ENCODE measurements at regions not wholly inside any gene's neighbourhood (a gene's known extent, or its start where the extent isn't known, plus 50 kb on each side); places are given as distances from the start of the nearest gene placed in this dataset.

DNA sequence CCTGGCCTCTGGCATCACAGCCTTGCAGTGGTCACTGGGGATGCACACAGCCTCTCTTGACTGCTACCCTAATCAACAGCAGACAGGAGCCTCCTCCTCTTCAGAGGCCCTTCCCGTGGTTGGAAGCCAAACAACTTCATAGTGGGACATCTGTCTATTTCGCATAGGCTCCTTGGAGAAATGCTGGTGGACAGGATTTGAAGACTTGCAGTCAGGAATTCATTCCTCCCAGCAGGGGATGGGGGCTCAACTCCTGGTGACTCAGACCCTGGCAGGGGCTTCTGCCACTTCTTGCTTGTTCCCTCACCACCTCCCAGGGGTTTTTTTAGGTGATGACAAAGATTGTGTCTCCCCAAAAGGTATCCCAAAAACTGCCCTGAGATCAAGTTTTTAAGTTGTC is 191.7 kb upstream of the CAMK1G start:
- DNase-seq: no peak

- no peak for DNase-seq
Observed at GRCh38 chr1:209395169-209395568, 188.3 kb upstream of the CAMK1G start.

GRCh38 chr1:209397371-209397770 is 186.1 kb upstream of the CAMK1G start:
- no peak for DNase-seq

DNA sequence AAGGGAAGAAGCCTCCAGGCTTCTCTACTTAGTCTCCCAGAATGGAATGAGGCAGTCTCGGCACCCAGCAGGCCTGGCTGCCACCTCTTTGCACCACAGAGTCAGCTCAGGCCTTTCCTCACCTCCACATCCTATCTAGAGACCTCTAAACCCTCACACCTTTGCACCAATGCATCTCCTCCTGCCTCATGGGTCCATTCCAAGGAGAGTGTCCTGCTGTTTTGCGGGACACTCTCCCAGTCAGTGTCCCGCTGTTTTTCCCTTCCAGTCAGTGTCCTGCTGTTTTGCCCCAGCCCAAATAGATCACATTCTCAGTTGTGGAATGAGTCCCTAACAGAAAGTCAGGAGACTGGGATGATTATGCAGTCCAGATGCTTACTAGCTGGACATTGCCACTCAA is 185.6 kb upstream of the CAMK1G start:
- no peak for DNase-seq

DNA sequence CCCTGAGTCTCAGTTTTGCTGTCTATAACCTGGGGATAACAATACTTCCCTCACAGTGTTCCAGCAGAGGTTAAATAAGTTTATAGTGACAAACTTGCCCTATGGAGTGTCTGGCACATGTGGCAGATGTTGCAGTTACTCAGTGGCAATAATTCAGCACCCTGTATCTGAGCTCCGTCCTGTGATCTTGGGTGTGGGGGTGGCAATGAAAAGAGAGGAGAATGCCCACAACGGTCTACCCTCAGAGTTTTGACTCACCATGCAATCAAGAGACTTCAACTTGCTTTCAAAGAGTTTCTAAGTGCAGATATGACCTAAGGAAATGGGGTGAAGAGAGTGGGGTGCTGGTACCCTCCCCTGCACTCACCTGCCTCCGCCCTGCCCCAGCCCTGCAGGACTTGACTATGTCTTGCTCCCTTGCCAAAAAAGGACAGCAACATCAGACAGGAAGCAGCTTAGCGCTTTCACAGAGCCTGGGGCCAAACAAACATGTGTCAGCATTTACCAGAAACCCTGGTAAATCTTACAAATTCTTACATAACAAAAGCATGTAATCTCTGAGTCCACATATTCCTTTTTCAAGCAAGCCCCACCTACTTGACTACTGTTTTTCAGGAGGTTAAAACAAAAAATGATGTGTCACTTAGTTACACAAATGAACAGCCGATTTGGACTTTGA is 185.1 kb upstream of the CAMK1G start:
- DNase-seq: no peak

- no peak for DNase-seq
Observed at GRCh38 chr1:209399800-209400199, 183.7 kb upstream of the CAMK1G start.

DNA sequence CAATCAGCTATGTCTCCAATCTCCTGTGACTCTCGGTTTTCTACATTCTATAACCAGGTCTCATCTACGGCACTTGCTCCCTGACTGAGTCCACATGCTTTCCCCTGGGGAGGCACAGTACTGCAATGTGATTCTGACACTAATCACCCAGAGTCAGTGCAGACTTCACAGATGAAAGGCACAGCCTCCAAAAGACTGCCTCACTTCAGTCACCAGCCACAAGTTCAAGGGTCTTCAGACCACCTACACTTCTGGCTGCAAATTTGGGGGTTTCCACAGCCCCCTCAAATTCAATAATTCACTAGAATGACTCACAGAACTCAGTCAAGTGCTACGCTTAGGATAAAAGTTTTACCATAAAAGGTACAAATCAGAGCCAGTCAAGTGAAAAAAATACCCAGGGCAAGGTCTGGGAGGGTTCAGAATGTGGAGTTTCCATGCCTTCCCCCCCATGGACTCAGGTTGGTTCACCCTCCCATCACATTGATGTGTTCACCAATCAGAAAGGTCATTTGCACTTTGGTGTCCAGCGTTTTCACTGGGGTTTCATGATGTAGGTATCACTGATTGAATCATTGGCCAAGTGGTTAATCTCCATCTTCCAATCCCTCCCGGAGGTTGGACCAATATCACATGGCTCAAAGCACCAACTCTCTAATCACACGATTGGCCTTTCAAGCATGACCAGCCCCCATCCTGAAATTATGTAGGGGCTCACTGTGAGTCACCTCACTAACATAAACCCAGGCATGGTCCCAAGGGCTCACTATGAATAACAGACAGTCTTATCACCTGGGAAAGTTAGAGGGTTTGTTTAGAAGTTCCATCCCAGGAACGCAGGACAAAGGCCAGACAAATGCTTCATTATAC is 182.9 kb upstream of the CAMK1G start:
- no peak for DNase-seq

DNA sequence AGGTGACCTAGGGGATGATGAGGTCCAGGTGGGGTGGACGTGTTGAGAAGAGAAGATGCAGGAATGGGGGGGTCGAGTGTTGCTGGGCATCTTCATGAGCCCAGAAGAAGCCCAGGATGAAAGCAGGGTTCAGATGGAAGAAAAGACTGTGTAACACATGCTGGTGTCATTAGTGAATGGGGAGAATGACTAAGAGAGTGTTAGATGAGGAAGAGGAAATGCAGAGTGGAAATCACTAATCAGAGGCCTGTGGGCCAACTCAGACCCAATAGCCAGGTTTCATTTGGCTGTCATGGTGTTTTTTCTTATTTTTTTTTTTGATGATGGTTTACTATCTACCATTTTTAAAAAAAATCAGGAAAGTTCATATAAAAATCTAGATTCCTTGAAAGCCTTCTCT is 180.8 kb upstream of the CAMK1G start:
- no peak for DNase-seq

- no peak for DNase-seq
Observed at GRCh38 chr1:209403921-209404320, 179.6 kb upstream of the CAMK1G start.

DNA sequence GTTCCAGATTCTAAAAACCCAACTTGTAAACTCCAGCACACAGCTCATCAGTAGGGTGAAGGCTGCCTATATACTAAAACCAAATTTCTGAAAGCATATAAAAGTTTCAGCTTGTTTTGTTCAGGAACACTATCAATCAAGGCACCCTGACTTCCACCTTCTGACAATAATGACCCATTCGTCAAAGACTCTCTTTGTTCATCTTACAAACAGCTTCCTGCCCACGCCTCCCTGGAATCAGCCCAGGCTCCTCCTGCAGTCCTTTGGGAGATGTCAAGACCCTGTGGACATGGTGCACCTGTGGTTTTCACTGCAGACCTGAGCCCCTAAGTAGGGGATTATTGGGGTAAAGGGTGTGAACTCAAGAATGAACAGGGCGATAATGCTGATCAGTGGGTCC is 178.9 kb upstream of the CAMK1G start:
- DNase-seq: no peak

DNA sequence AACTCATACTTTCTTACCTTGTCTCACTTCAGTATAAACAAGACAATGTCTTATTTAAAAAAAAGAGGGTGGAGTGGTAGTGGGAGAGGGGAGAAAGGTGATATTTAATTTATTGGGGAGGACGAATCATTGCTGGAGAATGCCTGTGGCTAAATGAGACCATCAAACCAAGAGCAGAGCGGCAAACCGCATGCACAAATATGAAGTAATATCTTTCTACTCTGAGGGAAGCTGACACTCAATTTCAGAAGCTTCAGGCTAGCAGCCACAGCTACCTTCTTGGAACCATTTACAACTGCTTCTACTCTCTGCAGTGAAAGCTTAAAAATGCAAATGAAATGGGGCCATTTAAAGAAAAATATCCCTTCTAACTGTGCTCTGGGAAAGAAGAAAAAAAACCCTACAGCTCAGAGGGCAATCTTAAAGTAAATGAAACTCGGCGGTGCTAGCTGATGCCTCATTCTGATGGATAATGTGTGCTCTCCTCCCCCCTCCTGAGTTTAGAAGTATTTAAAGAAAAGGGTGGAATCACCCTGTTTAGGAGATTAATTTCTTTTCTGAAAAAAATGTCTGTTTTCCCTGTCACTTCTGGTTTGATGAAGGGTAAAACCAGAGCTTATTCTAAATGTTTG is 178.2 kb upstream of the CAMK1G start:
- DNase-seq: no peak

DNA sequence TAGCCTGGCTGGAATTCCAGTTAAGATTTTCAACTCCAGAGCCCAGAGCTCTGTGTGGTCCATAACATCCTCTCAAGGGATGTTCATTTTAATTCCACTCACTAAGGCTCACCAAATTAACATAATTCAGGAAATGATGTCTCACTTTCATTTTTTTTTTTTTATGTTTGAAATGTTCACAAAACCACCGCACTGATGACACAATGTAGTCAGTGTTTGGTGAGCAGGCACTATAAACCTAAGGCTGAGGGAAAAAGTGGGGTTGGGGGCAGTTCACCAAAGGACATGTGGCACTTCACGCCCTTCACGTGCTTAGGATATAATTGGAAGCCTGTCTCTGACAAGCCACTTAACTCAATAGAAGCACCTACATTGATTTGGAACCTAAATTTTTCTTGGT is 177.3 kb upstream of the CAMK1G start:
- no peak for DNase-seq

- DNase-seq: no peak
Observed at GRCh38 chr1:209406595-209406994, 176.9 kb upstream of the CAMK1G start.

- DNase-seq: no peak
Observed at GRCh38 chr1:209409780-209410179, 173.7 kb upstream of the CAMK1G start.

GRCh38 chr1:209411491-209411929 is 172.0 kb upstream of the CAMK1G start:
- DNase-seq: no peak

DNA sequence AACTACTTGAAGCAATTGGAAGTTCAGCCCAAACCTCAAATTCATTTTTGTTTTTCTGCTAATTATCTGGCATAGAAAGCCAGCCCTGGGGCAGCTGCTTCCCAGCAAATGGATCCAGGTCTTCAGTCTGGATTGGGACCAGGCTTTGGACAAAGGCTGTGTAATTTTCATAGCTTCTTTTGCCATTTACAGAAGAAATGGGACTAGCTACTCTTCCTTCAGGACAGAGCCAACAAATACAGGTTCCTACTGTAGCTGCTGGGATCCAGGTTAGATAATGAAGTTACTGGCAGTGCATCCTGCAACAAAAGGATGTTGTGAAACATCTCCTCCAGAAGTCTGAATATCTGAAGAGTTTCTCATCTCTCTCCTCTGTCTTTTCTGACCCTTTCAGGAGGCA is 171.5 kb upstream of the CAMK1G start:
- DNase-seq: no peak

DNA sequence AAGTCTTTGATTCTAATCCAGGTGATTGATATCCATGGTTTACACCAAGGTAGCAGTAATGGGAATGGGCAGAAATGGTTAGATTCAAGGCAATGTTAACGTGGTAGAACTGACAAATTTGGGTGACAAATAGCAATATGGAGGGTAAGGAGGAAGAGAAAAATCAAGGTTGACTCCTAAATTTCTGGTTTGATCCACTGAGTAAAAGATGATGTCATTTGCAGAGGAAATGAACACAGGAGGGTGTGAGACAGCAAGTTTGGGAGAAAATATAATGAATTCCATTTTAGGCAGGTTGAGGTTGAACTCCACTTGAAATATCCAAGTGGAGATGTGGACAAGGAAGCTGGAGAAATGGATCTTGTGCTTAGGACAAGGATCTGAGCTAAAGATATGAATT is 170.9 kb upstream of the CAMK1G start:
- no peak for DNase-seq

DNA sequence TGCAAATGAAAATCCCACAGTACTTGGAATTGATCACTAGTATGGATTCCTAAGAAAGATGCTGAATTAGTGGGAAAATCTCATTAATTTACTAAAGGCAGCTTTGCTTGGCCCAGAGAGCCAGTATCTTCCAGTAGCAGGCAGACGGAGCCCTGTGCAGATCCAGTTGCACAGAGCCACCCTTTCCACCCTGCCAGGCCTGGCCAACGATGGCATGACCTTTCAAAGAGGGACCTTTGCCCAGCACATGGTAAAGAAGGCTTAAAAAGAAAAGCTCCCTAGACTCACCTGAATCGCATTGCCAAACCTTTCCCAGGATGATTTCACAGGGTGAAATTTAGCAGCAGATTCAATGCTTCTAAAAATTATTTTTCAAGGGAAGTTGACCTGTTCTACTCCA is 170.5 kb upstream of the CAMK1G start:
- DNase-seq: no peak

GRCh38 chr1:209414803-209415329 is 168.6 kb upstream of the CAMK1G start:
- no peak for DNase-seq

DNA sequence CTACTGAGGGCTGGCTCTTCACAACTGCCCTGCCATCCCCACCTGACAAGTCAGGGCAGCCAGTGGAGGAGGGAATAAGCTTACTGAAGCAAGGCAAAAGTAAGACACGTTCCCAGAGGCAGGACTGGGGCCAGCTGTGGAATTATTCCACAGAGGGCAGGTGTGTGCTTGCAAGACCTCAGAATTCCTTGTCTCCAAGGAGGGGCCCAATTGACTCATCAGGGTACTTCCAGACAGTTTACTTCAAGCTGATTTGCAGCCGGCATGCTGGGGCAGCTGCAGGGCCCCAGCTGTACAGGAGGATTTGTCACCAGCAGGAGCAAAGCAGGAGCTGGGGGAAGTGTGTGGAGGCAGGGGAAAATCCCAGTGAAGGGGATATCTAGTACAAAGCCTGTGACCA is 167.5 kb upstream of the CAMK1G start:
- no peak for DNase-seq

- no peak for DNase-seq
Observed at GRCh38 chr1:209416716-209417115, 166.8 kb upstream of the CAMK1G start.

GRCh38 chr1:209417761-209418160 is 165.8 kb upstream of the CAMK1G start:
- no peak for DNase-seq

DNA sequence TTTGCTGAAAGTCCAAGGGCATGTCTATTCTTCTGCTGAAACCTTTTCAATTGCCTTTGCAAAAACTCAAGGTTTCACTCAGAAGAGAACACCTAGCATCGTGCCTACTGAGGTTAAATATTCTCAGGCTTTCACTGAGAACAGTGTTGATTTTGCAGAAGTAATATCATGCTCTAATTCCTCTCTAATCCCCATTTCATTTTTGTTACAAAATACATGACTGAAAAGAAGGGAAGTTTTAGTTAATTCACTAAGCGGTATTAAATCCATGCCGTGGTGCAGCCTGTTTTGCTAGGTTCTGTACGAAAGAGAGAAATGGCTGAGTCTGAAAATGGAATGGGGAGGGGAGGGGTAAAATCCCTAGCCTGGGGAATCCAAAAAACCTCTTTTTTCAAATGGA is 163.2 kb upstream of the CAMK1G start:
- no peak for DNase-seq

GRCh38 chr1:209421186-209421585 is 162.3 kb upstream of the CAMK1G start:
- no peak for DNase-seq
